K562 (cell line): ENCODE measurements at regions not wholly inside any gene's neighbourhood (a gene's known extent, or its start where the extent isn't known, plus 50 kb on each side); places are given as distances from the start of the nearest gene placed in this dataset.

ENCODE experiments used
- ATAC-seq: fragments of 200-7000 bp; cut with Tn5 transposase; 3 replicates; pipeline ENCODE4 v1.9.1; 2020; ENCODE audit warnings: moderate library complexity
- BruUV-seq: library from RNA; stranded (reverse); fragments of 400-500 nt; replicated peaks from 2 replicates; lab custom pipeline; 2021; lab: Mats Ljungman, UMichigan
- CTCF ChIA-PET: fragments of 300-600 bp; formaldehyde crosslinking; extraction: SDS; loops from one replicate; lab custom pipeline; 2021; ENCODE audit warnings: low intra/inter-chr PET ratio; lab: Yijun Ruan, JAX
- POLR2A ChIA-PET: fragments of 300-600, 350-650 bp; sonication (Branson Sonifier 250); formaldehyde crosslinking; extraction: SDS; loops from one replicate; lab custom pipeline; 2021; ENCODE audit warnings: antibody characterized with exemption, inconsistent platforms; lab: Yijun Ruan, JAX
- DNase-seq, 4 experiments: peaks; one replicate each; pipeline versions ENCODE4 v3.0.0 to v3.0.0-alpha.2; 2011 to 2018; ENCODE audit warnings: low spot score in 3 of 4, mixed read lengths in 3 of 4; ENCODE audit errors: extremely low read depth in 1 of 4
- FAIRE-seq: peaks from 2 replicates; lab custom pipeline; 2011; peaks lifted over from hg19 to GRCh38; lab: Jason Lieb, UNC
- H2AFZ ChIP-seq: 2 replicates; pipeline ENCODE4 v1.6.0; 2011; ENCODE audit warnings: low read depth, low read length, control low read depth, inconsistent platforms
- H3K27ac ChIP-seq: fragments of 200-600 bp; 3 replicates; pipeline ENCODE4 v1.8.0; 2011; ENCODE audit warnings: low read depth, mild to moderate bottlenecking, control low read depth, inconsistent platforms, low read length, moderate library complexity, mixed read lengths; ENCODE audit errors: extremely low read depth
- H3K27me3 ChIP-seq, 2 experiments: fragments of 300-600 bp in 1 of 2; 2 replicates in 1 of 2; 3 replicates in 1 of 2; pipeline versions ENCODE4 v1.6.0 to v1.8.0; 2011; ENCODE audit warnings: inconsistent platforms in 2 of 2, low read length in 2 of 2, mild to moderate bottlenecking in 1 of 2, mixed read lengths in 1 of 2, moderate library complexity in 1 of 2; ENCODE audit not compliant: control insufficient read depth in 2 of 2, insufficient read depth in 2 of 2
- H3K36me3 ChIP-seq: fragments of 300-600 bp; 3 replicates; pipeline ENCODE4 v1.8.0; 2011; ENCODE audit warnings: mild to moderate bottlenecking, low read length, inconsistent platforms; ENCODE audit not compliant: control insufficient read depth, insufficient read depth
- H3K4me1 ChIP-seq, 2 experiments: fragments of 200-600 bp in 1 of 2; replicated peaks in 1 of 2; 2 replicates in 1 of 2; 3 replicates in 1 of 2; pipeline versions ENCODE4 v1.5.1 to v1.8.0; 2011; ENCODE audit warnings: inconsistent platforms in 2 of 2, low read length in 2 of 2, mild to moderate bottlenecking in 1 of 2, mixed read lengths in 1 of 2, moderate library complexity in 1 of 2; ENCODE audit not compliant: control insufficient read depth in 2 of 2, insufficient read depth in 2 of 2
- H3K4me2 ChIP-seq: 2 replicates; pipeline ENCODE4 v1.6.1; 2011; ENCODE audit warnings: low read length, control low read depth, inconsistent platforms, mixed read lengths; ENCODE audit not compliant: insufficient read depth
- H3K4me3 ChIP-seq: fragments of 200-600 bp; sonication (generic), shearing (Covaris generic); 2 replicates; pipeline ENCODE4 v1.5.1; 2016; ENCODE audit warnings: control low read depth, inconsistent platforms
- H3K79me2 ChIP-seq: fragments of 200-600 bp; 3 replicates; pipeline ENCODE4 v1.8.0; 2011; ENCODE audit warnings: low read length, inconsistent platforms; ENCODE audit not compliant: control insufficient read depth, insufficient read depth
- H3K9ac ChIP-seq, 2 experiments: 2 replicates each; pipeline versions ENCODE4 v1.6.0 to v1.6.1; 2011; ENCODE audit warnings: low read depth in 2 of 2, low read length in 2 of 2, control low read depth in 1 of 2, inconsistent platforms in 1 of 2, mild to moderate bottlenecking in 1 of 2, mixed read lengths in 1 of 2; ENCODE audit not compliant: insufficient read depth in 1 of 2
- H3K9me1 ChIP-seq: one replicate; pipeline ENCODE4 v1.6.0; 2011; ENCODE audit warnings: inconsistent platforms, mild to moderate bottlenecking, low read length, moderate library complexity; ENCODE audit not compliant: control insufficient read depth, insufficient read depth
- H3K9me3 ChIP-seq: replicated peaks from 2 replicates; pipeline ENCODE4 v1.5.1; 2011; ENCODE audit warnings: low read depth, low read length, inconsistent platforms; ENCODE audit not compliant: control insufficient read depth, insufficient read depth
- H4K20me1 ChIP-seq: replicated peaks from 2 replicates; pipeline ENCODE4 v1.6.1; 2011; ENCODE audit warnings: low read length, inconsistent platforms, mixed read lengths; ENCODE audit not compliant: control insufficient read depth, insufficient read depth
- CBX1 ChIP-seq: sonication (generic); IDR thresholded peaks from 2 replicates; pipeline ENCODE4 v1.6.1; 2016; ENCODE audit warnings: antibody characterized with exemption, low read depth, mild to moderate bottlenecking
- HMBOX1 ChIP-seq: sonication (generic); IDR thresholded peaks from 2 replicates; pipeline ENCODE4 v1.6.1; 2016
- KAT7 ChIP-seq: sonication (generic); formaldehyde crosslinking; IDR thresholded peaks from 2 replicates; pipeline ENCODE4 v1.8.0; 2022; ENCODE audit warnings: missing genetic modification reagents, mild to moderate bottlenecking, borderline replicate concordance
- MXI1 ChIP-seq: IDR thresholded peaks from 2 replicates; pipeline ENCODE4 v1.6.1; 2011; ENCODE audit warnings: low read depth, mild to moderate bottlenecking, improper control_type of control experiment, low read length
- SIN3B ChIP-seq: fragments of 450-650 bp; IDR thresholded peaks from 2 replicates; pipeline ENCODE4 v1.6.1; 2017; ENCODE audit warnings: low read depth, mild to moderate bottlenecking, moderate library complexity
- SMC3 ChIP-seq: conservative IDR thresholded peaks from 2 replicates; pipeline ENCODE4 v1.6.1; 2011; ENCODE audit warnings: low read depth, low read length, improper control_type of control experiment; ENCODE audit not compliant: insufficient read depth
- TAL1 ChIP-seq: fragments of 450-650 bp; IDR thresholded peaks from 2 replicates; pipeline ENCODE4 v1.6.1; 2016; ENCODE audit warnings: mild to moderate bottlenecking
- TBL1XR1 ChIP-seq, 2 experiments: IDR thresholded peaks; 2 replicates each; pipeline ENCODE4 v1.6.1; 2012; ENCODE audit warnings: improper control_type of control experiment in 2 of 2, low read length in 2 of 2, mild to moderate bottlenecking in 1 of 2
- ZNF197 ChIP-seq: fragments of 200-800 bp; sonication (Bioruptor generic); IDR thresholded peaks from 2 replicates; pipeline ENCODE4 v1.6.1; 2016; ENCODE audit warnings: low read depth, missing genetic modification characterization, missing compliant biosample characterization
- WGBS: fragments of 100-300 bp; shearing (Covaris generic); methylation state at CpG from one replicate; pipeline ENCODE4 v1.1.6; 2016; ENCODE audit warnings: low coverage, mixed read lengths; ENCODE audit not compliant: insufficient coverage; ENCODE audit errors: missing lambda C conversion rate; 5-methylcytosine and 5-hydroxymethylcytosine counted together
- in situ Hi-C: fragments of 300-500 bp; cut with MboI; formaldehyde crosslinking; loops from 4 replicates; pipeline ENCODE4 v1.15.0; 2018; ENCODE audit warnings: inconsistent platforms, mixed read lengths
- intact Hi-C: fragments of 100-400 bp; cut with micrococcal nuclease; formaldehyde crosslinking; loops from 2 replicates; pipeline ENCODE4 v1.14.2; 2022
- TF ChIP-seq, protein P1 (sequence below), 2 experiments: fragments of 200-800 bp in 1 of 2; sonication (Bioruptor generic) in 1 of 2; sonication (generic) in 1 of 2; formaldehyde crosslinking in 1 of 2; IDR thresholded peaks in 1 of 2; conservative IDR thresholded peaks in 1 of 2; 2 replicates each; pipeline versions ENCODE4 v1.5.0 to v1.6.1; 2016 to 2020; ENCODE audit warnings: missing compliant biosample characterization in 1 of 2, missing genetic modification characterization in 1 of 2, missing genetic modification reagents in 1 of 2
- TF ChIP-seq, protein P2 (sequence below): fragments of 450-650 bp; IDR thresholded peaks from 2 replicates; pipeline ENCODE4 v1.6.1; 2016

DNA sequence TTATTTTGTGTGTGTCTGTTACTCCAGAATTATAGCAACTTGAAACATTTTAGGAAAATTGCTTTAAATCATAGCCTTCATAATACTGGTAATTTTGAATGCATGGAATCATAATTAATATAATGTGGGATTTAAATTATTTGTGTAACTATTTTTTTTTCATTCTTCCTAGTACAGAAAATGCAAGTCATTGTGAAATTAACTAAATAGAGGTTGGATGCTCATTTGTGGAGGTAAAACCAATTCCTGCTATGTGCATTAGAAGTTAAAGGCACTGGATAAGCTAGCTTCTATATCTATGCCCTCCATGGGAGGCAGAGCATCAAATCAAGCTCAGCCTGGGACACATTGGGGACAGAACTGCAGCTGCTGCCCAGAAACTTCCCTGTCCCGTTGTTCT, 1048.5 kb upstream of the PABPC4L start:
- H4K20me1 ChIP-seq = no peaks in the 10 kb centered on the region
- no peaks in the 10 kb centered on the region for H3K79me2 ChIP-seq
- BruUV-seq = no TSS peak
- CTCF ChIA-PET = no interaction called here
- H3K9me1 ChIP-seq = no peaks in the 10 kb centered on the region
- TF ChIP-seq MXI1 (no peak), HMBOX1 (no peak), ZNF197 (CRISPR knock-in tag) (no peak), KAT7 (CRISPR knock-in tag) (no peak), SMC3 (no peak), SIN3B (no peak), CBX1 (no peak), TBL1XR1 (IDR thresholded peaks at IDR 0.05; ENCODE audit: low read length in 2 of 2) (no peak), TAL1 (no peak)
- TF ChIP-seq, protein P1, sequence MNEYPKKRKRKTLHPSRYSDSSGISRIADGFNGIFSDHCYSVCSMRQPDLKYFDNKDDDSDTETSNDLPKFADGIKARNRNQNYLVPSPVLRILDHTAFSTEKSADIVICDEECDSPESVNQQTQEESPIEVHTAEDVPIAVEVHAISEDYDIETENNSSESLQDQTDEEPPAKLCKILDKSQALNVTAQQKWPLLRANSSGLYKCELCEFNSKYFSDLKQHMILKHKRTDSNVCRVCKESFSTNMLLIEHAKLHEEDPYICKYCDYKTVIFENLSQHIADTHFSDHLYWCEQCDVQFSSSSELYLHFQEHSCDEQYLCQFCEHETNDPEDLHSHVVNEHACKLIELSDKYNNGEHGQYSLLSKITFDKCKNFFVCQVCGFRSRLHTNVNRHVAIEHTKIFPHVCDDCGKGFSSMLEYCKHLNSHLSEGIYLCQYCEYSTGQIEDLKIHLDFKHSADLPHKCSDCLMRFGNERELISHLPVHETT (CRISPR knock-in tag; conservative IDR thresholded peaks at IDR 0.05 in 1 of 2, IDR thresholded peaks at IDR 0.05 in 1 of 2) = no peak
- TF ChIP-seq, protein P2, sequence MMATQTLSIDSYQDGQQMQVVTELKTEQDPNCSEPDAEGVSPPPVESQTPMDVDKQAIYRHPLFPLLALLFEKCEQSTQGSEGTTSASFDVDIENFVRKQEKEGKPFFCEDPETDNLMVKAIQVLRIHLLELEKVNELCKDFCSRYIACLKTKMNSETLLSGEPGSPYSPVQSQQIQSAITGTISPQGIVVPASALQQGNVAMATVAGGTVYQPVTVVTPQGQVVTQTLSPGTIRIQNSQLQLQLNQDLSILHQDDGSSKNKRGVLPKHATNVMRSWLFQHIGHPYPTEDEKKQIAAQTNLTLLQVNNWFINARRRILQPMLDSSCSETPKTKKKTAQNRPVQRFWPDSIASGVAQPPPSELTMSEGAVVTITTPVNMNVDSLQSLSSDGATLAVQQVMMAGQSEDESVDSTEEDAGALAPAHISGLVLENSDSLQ = no peak
- H3K27me3 ChIP-seq = no peaks in the 10 kb centered on the region
- no peak for DNase-seq
- no peak for FAIRE-seq
- in situ Hi-C loops = no loop called here
- H2AFZ ChIP-seq = no peak overlapping the region
- H3K9ac ChIP-seq = no peak overlapping the region
- no peak overlapping the region for H3K4me2 ChIP-seq
- ATAC-seq = no peak
- POLR2A ChIA-PET = no interaction called here
- no peaks in the 10 kb centered on the region for H3K36me3 ChIP-seq
- WGBS = 0% methylated on average over 1 of the region's 1 CpG
- no peak overlapping the region for H3K4me3 ChIP-seq
- H3K9me3 ChIP-seq = no peaks in the 10 kb centered on the region
- intact Hi-C loops = no loop called here
- no peak overlapping the region for H3K27ac ChIP-seq
- no peaks in the 10 kb centered on the region for H3K4me1 ChIP-seq
